ENCODE measurements at regions not wholly inside any gene's neighbourhood (a gene's known extent, or its start where the extent isn't known, plus 50 kb on each side); places are given as distances from the start of the nearest gene placed in this dataset.

GRCh38 chr5:122599000-122599399, 175.9 kb upstream of the SNX2 start:
- no peak overlapping the region for H3K4me3 ChIP-seq (ENCODE audit: low read depth, low read length)
- no peak for DNase-seq (ENCODE audit: low read depth)
- no peak for TF ChIP-seq MYC (IDR thresholded peaks at IDR 0.05; ENCODE audit: low read depth, low read length)

GRCh38 chr5:122600924-122601323, 174.0 kb upstream of the SNX2 start:
- H3K4me3 ChIP-seq (ENCODE audit: low read depth, low read length): no peak overlapping the region
- TF ChIP-seq, protein P1, sequence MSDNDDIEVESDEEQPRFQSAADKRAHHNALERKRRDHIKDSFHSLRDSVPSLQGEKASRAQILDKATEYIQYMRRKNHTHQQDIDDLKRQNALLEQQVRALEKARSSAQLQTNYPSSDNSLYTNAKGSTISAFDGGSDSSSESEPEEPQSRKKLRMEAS (IDR thresholded peaks at IDR 0.05; ENCODE audit: low read depth, low read length): no peak
- TF ChIP-seq POLR2A (IDR thresholded peaks at IDR 0.05; ENCODE audit: extremely low read depth, insufficient read length) (no peak), CTCF (IDR thresholded peaks at IDR 0.05; ENCODE audit: low read depth, low read length) (no peak), MYC (IDR thresholded peaks at IDR 0.05; ENCODE audit: low read depth, low read length) (no peak)
- DNase-seq (ENCODE audit: low read depth): no peak

DNA sequence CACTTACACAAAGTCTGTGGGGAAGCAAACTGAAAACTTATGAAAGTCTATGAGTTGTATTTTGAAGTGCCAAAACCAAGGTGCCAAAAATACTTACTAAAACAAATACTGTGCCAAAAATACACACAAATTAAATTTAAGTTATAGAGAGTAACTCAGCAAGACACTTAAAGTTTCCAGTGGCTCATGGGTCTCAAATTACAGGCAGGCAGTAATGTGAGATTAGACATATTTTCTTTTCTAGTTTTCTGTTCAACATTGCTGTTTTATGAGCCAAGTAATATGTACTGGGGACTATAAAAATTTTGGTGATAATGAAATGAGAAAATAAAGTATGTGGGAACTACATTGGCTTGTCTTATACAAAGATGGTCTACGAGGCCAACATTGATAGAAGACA, 172.2 kb upstream of the SNX2 start:
- TF ChIP-seq MYC (IDR thresholded peaks at IDR 0.05; ENCODE audit: low read depth, low read length) (no peak), CTCF (IDR thresholded peaks at IDR 0.05; ENCODE audit: low read depth, low read length) (no peak), POLR2A (IDR thresholded peaks at IDR 0.05; ENCODE audit: extremely low read depth, insufficient read length) (no peak)
- TF ChIP-seq, protein P1 (IDR thresholded peaks at IDR 0.05; ENCODE audit: low read depth, low read length): no peak
- no peak overlapping the region for H3K4me3 ChIP-seq (ENCODE audit: low read depth, low read length)
- DNase-seq (ENCODE audit: low read depth): no peak

GRCh38 chr5:122605236-122605635, 169.6 kb upstream of the SNX2 start:
- H3K4me3 ChIP-seq (ENCODE audit: low read depth, low read length): no peak overlapping the region
- TF ChIP-seq MYC (IDR thresholded peaks at IDR 0.05; ENCODE audit: low read depth, low read length) (no peak), POLR2A (IDR thresholded peaks at IDR 0.05; ENCODE audit: extremely low read depth, insufficient read length) (no peak), CTCF (IDR thresholded peaks at IDR 0.05; ENCODE audit: low read depth, low read length) (no peak)
- TF ChIP-seq, protein P1 (IDR thresholded peaks at IDR 0.05; ENCODE audit: low read depth, low read length): no peak
- no peak for DNase-seq (ENCODE audit: low read depth)

GRCh38 chr5:122607818-122608217, 167.1 kb upstream of the SNX2 start:
- H3K4me3 ChIP-seq (ENCODE audit: low read depth, low read length): no peak overlapping the region
- TF ChIP-seq, protein P1 (IDR thresholded peaks at IDR 0.05; ENCODE audit: low read depth, low read length): no peak
- TF ChIP-seq CTCF (IDR thresholded peaks at IDR 0.05; ENCODE audit: low read depth, low read length) (no peak), MYC (IDR thresholded peaks at IDR 0.05; ENCODE audit: low read depth, low read length) (no peak), POLR2A (IDR thresholded peaks at IDR 0.05; ENCODE audit: extremely low read depth, insufficient read length) (no peak)
- DNase-seq (ENCODE audit: low read depth): no peak

DNA sequence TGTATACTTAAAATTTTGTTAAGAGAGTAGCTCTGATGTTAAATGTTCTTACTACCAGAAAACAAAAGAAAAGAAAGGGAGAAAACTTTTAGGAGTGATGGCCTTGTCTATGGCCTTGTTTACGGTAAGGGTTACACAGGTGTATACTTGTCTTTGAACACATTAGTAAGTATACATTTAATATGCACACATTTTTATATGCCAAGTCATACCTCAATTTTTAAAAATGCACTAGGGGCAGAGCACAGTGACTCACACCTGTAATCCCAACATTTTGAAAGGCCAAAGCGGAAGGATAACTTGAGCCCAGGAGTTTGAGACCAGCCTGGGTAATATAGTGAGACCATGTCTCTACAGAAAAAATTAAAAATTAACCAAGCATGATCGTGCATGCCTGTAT, 166.7 kb upstream of the SNX2 start:
- no peak for TF ChIP-seq MYC (IDR thresholded peaks at IDR 0.05; ENCODE audit: low read depth, low read length)
- TF ChIP-seq CTCF (IDR thresholded peaks at IDR 0.05; ENCODE audit: low read depth, low read length): no peak
- TF ChIP-seq, protein P1 (IDR thresholded peaks at IDR 0.05; ENCODE audit: low read depth, low read length): no peak
- no peak for TF ChIP-seq POLR2A (IDR thresholded peaks at IDR 0.05; ENCODE audit: extremely low read depth, insufficient read length)
- no peak for DNase-seq (ENCODE audit: low read depth)
- H3K4me3 ChIP-seq (ENCODE audit: low read depth, low read length): no peak overlapping the region
